ENCODE measurements at regions not wholly inside any gene's neighbourhood (a gene's known extent, or its start where the extent isn't known, plus 50 kb on each side); places are given as distances from the start of the nearest gene placed in this dataset.

DNA sequence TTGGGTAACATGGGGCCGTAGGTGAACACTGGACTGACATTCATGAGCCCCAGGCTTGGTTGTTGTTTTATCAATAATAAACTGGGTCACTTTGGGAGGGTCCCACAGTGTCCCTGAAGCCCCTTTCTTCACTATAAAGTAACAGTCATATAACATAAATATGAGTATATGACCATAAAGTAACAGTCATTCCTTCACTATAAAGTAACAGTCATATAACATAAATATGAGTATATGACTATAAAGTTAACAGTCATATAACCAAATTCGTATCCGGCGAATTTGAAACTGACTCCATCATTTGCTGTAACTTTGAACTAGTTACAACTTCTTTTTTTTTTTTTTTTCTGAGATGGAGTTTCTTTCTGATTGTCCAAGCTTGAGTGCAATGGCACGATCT lies 210.3 kb downstream of the KATNAL1 start:
- TF ChIP-seq, protein P1, sequence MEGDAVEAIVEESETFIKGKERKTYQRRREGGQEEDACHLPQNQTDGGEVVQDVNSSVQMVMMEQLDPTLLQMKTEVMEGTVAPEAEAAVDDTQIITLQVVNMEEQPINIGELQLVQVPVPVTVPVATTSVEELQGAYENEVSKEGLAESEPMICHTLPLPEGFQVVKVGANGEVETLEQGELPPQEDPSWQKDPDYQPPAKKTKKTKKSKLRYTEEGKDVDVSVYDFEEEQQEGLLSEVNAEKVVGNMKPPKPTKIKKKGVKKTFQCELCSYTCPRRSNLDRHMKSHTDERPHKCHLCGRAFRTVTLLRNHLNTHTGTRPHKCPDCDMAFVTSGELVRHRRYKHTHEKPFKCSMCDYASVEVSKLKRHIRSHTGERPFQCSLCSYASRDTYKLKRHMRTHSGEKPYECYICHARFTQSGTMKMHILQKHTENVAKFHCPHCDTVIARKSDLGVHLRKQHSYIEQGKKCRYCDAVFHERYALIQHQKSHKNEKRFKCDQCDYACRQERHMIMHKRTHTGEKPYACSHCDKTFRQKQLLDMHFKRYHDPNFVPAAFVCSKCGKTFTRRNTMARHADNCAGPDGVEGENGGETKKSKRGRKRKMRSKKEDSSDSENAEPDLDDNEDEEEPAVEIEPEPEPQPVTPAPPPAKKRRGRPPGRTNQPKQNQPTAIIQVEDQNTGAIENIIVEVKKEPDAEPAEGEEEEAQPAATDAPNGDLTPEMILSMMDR (IDR thresholded peaks at IDR 0.05) = no peak
- no peak for TF ChIP-seq POLR2A (IDR thresholded peaks at IDR 0.05)
